ENCODE measurements at regions not wholly inside any gene's neighbourhood (a gene's known extent, or its start where the extent isn't known, plus 50 kb on each side); places are given as distances from the start of the nearest gene placed in this dataset.
"Not testable (repeated sequence)": the region's sequence is repeated elsewhere in the genome, so short reads cannot be mapped to it uniquely, and the experiment has no call there.

GRCh38 chr1:233790121-233790520, 114.4 kb upstream of the SLC35F3 start:
- no peak for DNase-seq (ENCODE audit: low spot score)

GRCh38 chr1:233790662-233791371, 113.7 kb upstream of the SLC35F3 start:
- DNase-seq (ENCODE audit: low spot score) = peak; percentile 59

- DNase-seq (ENCODE audit: low spot score) = no peak
These were observed 113.1 kb upstream of the SLC35F3 start for GRCh38 chr1:233791372-233791703.

- DNase-seq (ENCODE audit: low spot score) = no peak
These were observed 112.8 kb upstream of the SLC35F3 start for GRCh38 chr1:233791721-233792120.

- no peak for DNase-seq (ENCODE audit: low spot score)
These were observed 109.6 kb upstream of the SLC35F3 start for GRCh38 chr1:233794863-233795262.

GRCh38 chr1:233796146-233796783, 108.2 kb upstream of the SLC35F3 start:
- DNase-seq (ENCODE audit: low spot score) = no peak

- no peak for DNase-seq (ENCODE audit: low spot score)
These were observed 101.9 kb upstream of the SLC35F3 start for GRCh38 chr1:233802611-233803010.

- no peak for DNase-seq (ENCODE audit: low spot score)
These were observed 98.7 kb upstream of the SLC35F3 start for GRCh38 chr1:233805786-233806185.

- no peak for DNase-seq (ENCODE audit: low spot score)
These were observed 89.1 kb upstream of the SLC35F3 start for GRCh38 chr1:233815357-233815756.

- DNase-seq (ENCODE audit: low spot score) = no peak
These were observed 88.6 kb upstream of the SLC35F3 start for GRCh38 chr1:233815865-233816264.

GRCh38 chr1:233816348-233816747, 88.1 kb upstream of the SLC35F3 start:
- peak; percentile 41 for DNase-seq (ENCODE audit: low spot score)

GRCh38 chr1:233819042-233819441, 85.4 kb upstream of the SLC35F3 start:
- DNase-seq (ENCODE audit: low spot score) = no peak

GRCh38 chr1:233824179-233824578, 80.3 kb upstream of the SLC35F3 start:
- DNase-seq (ENCODE audit: low spot score) = not testable (repeated sequence)

GRCh38 chr1:233827937-233828336, 76.5 kb upstream of the SLC35F3 start:
- not testable (repeated sequence) for DNase-seq (ENCODE audit: low spot score)

GRCh38 chr1:233828480-233828879, 76.0 kb upstream of the SLC35F3 start:
- DNase-seq (ENCODE audit: low spot score) = no peak

- DNase-seq (ENCODE audit: low spot score) = no peak
These were observed 69.9 kb upstream of the SLC35F3 start for GRCh38 chr1:233834609-233835008.

GRCh38 chr1:233838207-233838606, 66.3 kb upstream of the SLC35F3 start:
- not testable (repeated sequence) for DNase-seq (ENCODE audit: low spot score)

- no peak for DNase-seq (ENCODE audit: low spot score)
These were observed 60.8 kb upstream of the SLC35F3 start for GRCh38 chr1:233843525-233844204.

- no peak for DNase-seq (ENCODE audit: low spot score)
These were observed 60.2 kb upstream of the SLC35F3 start for GRCh38 chr1:233844275-233844674.

GRCh38 chr1:233844692-233845091, 59.8 kb upstream of the SLC35F3 start:
- no peak for DNase-seq (ENCODE audit: low spot score)

Measured in SK-N-DZ (cell line).